ENCODE measurements at regions not wholly inside any gene's neighbourhood (a gene's known extent, or its start where the extent isn't known, plus 50 kb on each side); places are given as distances from the start of the nearest gene placed in this dataset.

GRCh38 chr2:103880081-103880834 is 973.7 kb upstream of the POU3F3 start (continued):
- no peak for TF ChIP-seq ZNF891 (CRISPR knock-in tag; IDR thresholded peaks at IDR 0.05)
- TF ChIP-seq JARID2 (CRISPR knock-in tag; IDR thresholded peaks at IDR 0.05; ENCODE audit: insufficient replicate concordance): no peak
- no peak for TF ChIP-seq HHEX (CRISPR knock-in tag; IDR thresholded peaks at IDR 0.05)
- no peak for TF ChIP-seq STAT5B (CRISPR knock-in tag; IDR thresholded peaks at IDR 0.05)
- no peak for TF ChIP-seq REST (IDR thresholded peaks at IDR 0.05; ENCODE audit: borderline replicate concordance in 1 of 2, low read depth in 1 of 2, low read length in 2 of 2)
- TF ChIP-seq ZNF775 (CRISPR knock-in tag; IDR thresholded peaks at IDR 0.05; ENCODE audit: borderline replicate concordance): no peak
- no peak for TF ChIP-seq IRF1 (CRISPR knock-in tag; IDR thresholded peaks at IDR 0.05; ENCODE audit: low read depth)

- no peak for DNase-seq (ENCODE audit: low spot score)
- Histone ChIP-seq H3K27me3 (ENCODE audit: control insufficient read depth in 1 of 2, insufficient read depth in 2 of 2, low read length in 2 of 2) (no peaks in the 10 kb centered on the region), H3K36me3 (replicated peaks in 1 of 2; ENCODE audit: control insufficient read depth in 1 of 2, insufficient read depth in 2 of 2, low read length in 2 of 2) (no peaks in the 10 kb centered on the region), H4K20me1 (ENCODE audit: insufficient read depth, low read length) (no peaks in the 10 kb centered on the region), H3K4me2 (ENCODE audit: low read depth, low read length) (no peak overlapping the region), H3K9ac (ENCODE audit: insufficient read depth, low read depth, low read length) (no peak overlapping the region), H2AFZ (ENCODE audit: low read length) (no peak overlapping the region), H3K4me3 (replicated peaks in 1 of 3; ENCODE audit: insufficient read depth in 1 of 3, low read depth in 2 of 3, low read length in 3 of 3) (no peak overlapping the region), H3K27ac (ENCODE audit: extremely low read length, insufficient read depth, low read length) (no peak overlapping the region), H3K9me3 (ENCODE audit: low read length) (no peaks in the 10 kb centered on the region), H3K4me1 (ENCODE audit: insufficient read depth, low read length) (no peaks in the 10 kb centered on the region), H3K79me2 (ENCODE audit: insufficient read depth, low read length) (no peaks in the 10 kb centered on the region)
- POLR2A ChIA-PET: no interaction called here
- in situ Hi-C loops (cut with HindIII; ENCODE audit: extremely low pct_ligation_motif_present, low pct_unique_long_range_greater_than_20kb) (no loop called here), intact Hi-C loops (cut with micrococcal nuclease; ENCODE audit: unreplicated experiment) (no loop called here)
- WGBS (ENCODE audit: low lambda C conversion rate): 0% methylated on average over 1 of the region's 1 CpG
- no peak for ATAC-seq
- no TSS peak for BruUV-seq (replicated peaks)
- CTCF ChIA-PET (ENCODE audit: low intra/inter-chr PET ratio, low total read pairs): no interaction called here
- no peak for FAIRE-seq
- TF ChIP-seq ZNF616 (CRISPR knock-in tag; IDR thresholded peaks at IDR 0.05; ENCODE audit: low read depth): no peak
- TF ChIP-seq SP4 (CRISPR knock-in tag; IDR thresholded peaks at IDR 0.05): no peak
- no peak for TF ChIP-seq THAP11 (CRISPR knock-in tag; IDR thresholded peaks at IDR 0.05)
- TF ChIP-seq SRSF9 (IDR thresholded peaks at IDR 0.05; ENCODE audit: borderline replicate concordance, insufficient read depth, low read depth, low read length, poor library complexity, severe bottlenecking): no peak
- TF ChIP-seq ZNF180 (CRISPR knock-in tag; IDR thresholded peaks at IDR 0.05; ENCODE audit: borderline replicate concordance, low read depth): no peak
- no peak for TF ChIP-seq ZNF264 (CRISPR knock-in tag; IDR thresholded peaks at IDR 0.05)
- TF ChIP-seq NFATC3 (CRISPR knock-in tag; IDR thresholded peaks at IDR 0.05): no peak
- TF ChIP-seq SAFB2 (CRISPR knock-in tag; IDR thresholded peaks at IDR 0.05; ENCODE audit: borderline replicate concordance, low read depth): no peak
- no peak for TF ChIP-seq FOXP1 (IDR thresholded peaks at IDR 0.05)
- no peak for TF ChIP-seq FOXP1 (CRISPR knock-in tag; IDR thresholded peaks at IDR 0.05)
- TF ChIP-seq ZNF564 (CRISPR knock-in tag; IDR thresholded peaks at IDR 0.05): no peak
- no peak for TF ChIP-seq ZNF510 (CRISPR knock-in tag; IDR thresholded peaks at IDR 0.05; ENCODE audit: low read depth)
- no peak for TF ChIP-seq SRF (IDR thresholded peaks at IDR 0.05; ENCODE audit: low read depth, low read length)
- TF ChIP-seq ZNF547 (CRISPR knock-in tag; IDR thresholded peaks at IDR 0.05): no peak
These were observed 966.3 kb upstream of the POU3F3 start for GRCh38 chr2:103887625-103888024.

Data from HepG2 (cell line).